ENCODE measurements at regions not wholly inside any gene's neighbourhood (a gene's known extent, or its start where the extent isn't known, plus 50 kb on each side); places are given as distances from the start of the nearest gene placed in this dataset.

DNA sequence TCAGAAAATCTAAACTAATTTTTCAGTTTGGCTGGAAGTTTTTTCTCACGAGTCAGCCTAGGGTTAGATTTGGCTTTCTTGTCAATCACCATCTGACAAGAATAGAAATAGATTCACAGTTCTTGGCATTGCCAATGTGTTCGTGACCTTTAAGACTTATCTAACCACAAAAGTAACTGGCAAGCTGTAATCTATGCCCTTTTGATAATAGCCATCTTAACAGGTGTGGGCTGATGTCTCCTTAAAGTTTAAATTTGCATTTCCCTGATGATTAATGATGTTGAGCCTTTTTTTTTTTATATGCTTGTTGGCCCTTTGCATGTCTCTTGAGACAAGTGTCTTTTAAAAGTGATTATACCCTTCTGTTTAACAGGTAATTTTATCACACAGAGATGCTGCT, 460.3 kb upstream of the PRKX start:
- ChIA-PET POLR2A (no interaction called here), CTCF (no interaction called here)
- WGBS (ENCODE audit: low lambda C conversion rate): 2% methylated on average over 2 of the region's 2 CpGs
- Histone ChIP-seq H3K9me2 (no peaks in the 10 kb centered on the region), H3K9ac (no peak overlapping the region), H3F3A (replicated peaks; ENCODE audit: insufficient read depth) (no peaks in the 10 kb centered on the region), H3K27me3 (ENCODE audit: insufficient read depth) (no peaks in the 10 kb centered on the region), H2AFZ (ENCODE audit: low read depth) (no peak overlapping the region), H4K20me1 (ENCODE audit: insufficient read depth) (no peaks in the 10 kb centered on the region), H3K36me3 (replicated peaks in 1 of 2; ENCODE audit: control insufficient read depth in 1 of 2, insufficient read depth in 2 of 2, low read length in 1 of 2) (no peaks in the 10 kb centered on the region), H3K4me1 (ENCODE audit: control insufficient read depth in 1 of 2, insufficient read depth in 2 of 2, low read depth in 1 of 2, low read length in 1 of 2) (no peaks in the 10 kb centered on the region), H3K4me2 (no peak overlapping the region), H3K4me3 (ENCODE audit: low read depth in 2 of 2, low read length in 1 of 2) (no peak overlapping the region), H3K27ac (ENCODE audit: low read depth in 2 of 2, low read length in 1 of 2) (no peak overlapping the region), H3K79me2 (ENCODE audit: insufficient read depth) (no peaks in the 10 kb centered on the region), H3K9me3 (0 out of 2 replicates have a peak, but pooled peaks cover 6% of the 10 kb centered on the region)
- no peak for DNase-seq
- no peak for TF ChIP-seq JUND (IDR thresholded peaks at IDR 0.05)
- TF ChIP-seq, protein P1, sequence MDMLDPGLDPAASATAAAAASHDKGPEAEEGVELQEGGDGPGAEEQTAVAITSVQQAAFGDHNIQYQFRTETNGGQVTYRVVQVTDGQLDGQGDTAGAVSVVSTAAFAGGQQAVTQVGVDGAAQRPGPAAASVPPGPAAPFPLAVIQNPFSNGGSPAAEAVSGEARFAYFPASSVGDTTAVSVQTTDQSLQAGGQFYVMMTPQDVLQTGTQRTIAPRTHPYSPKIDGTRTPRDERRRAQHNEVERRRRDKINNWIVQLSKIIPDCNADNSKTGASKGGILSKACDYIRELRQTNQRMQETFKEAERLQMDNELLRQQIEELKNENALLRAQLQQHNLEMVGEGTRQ (IDR thresholded peaks at IDR 0.05; ENCODE audit: borderline replicate concordance, low read depth, low read length): no peak
- TF ChIP-seq, protein P2, sequence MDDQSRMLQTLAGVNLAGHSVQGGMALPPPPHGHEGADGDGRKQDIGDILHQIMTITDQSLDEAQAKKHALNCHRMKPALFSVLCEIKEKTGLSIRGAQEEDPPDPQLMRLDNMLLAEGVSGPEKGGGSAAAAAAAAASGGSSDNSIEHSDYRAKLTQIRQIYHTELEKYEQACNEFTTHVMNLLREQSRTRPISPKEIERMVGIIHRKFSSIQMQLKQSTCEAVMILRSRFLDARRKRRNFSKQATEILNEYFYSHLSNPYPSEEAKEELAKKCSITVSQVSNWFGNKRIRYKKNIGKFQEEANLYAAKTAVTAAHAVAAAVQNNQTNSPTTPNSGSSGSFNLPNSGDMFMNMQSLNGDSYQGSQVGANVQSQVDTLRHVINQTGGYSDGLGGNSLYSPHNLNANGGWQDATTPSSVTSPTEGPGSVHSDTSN (IDR thresholded peaks at IDR 0.05): no peak
- TF ChIP-seq EP300 (IDR thresholded peaks at IDR 0.05; ENCODE audit: borderline replicate concordance in 1 of 2, low read depth in 1 of 2, low read length in 1 of 2): no peak
- TF ChIP-seq, protein P3, sequence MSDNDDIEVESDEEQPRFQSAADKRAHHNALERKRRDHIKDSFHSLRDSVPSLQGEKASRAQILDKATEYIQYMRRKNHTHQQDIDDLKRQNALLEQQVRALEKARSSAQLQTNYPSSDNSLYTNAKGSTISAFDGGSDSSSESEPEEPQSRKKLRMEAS (IDR thresholded peaks at IDR 0.05; ENCODE audit: low read depth): no peak
- TF ChIP-seq TCF12 (IDR thresholded peaks at IDR 0.05): no peak

DNA sequence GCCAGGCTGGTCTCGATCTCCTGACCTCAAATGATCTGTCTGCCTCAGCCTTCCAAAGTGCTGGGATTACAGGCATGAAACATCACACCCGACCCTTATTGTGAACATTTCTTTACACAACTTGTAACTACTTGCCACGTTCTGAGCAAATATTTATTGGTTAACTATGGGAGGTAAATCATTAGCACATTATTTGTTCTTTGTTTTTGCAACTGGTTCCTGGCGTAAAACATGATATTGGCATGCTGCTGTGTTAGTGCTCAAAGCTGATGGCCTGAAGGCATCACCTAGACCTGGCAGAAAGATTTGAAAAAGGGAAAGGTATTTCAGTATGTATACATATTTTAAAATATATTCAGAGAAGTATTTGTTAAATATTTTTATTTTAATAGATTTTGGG, 438.3 kb upstream of the PRKX start:
- ChIA-PET POLR2A (no interaction called here), CTCF (no interaction called here)
- Histone ChIP-seq H3K4me1 (ENCODE audit: control insufficient read depth in 1 of 2, insufficient read depth in 2 of 2, low read depth in 1 of 2, low read length in 1 of 2) (no peaks in the 10 kb centered on the region), H3K27me3 (ENCODE audit: insufficient read depth) (no peaks in the 10 kb centered on the region), H3K36me3 (replicated peaks in 1 of 2; ENCODE audit: control insufficient read depth in 1 of 2, insufficient read depth in 2 of 2, low read length in 1 of 2) (no peaks in the 10 kb centered on the region), H4K20me1 (ENCODE audit: insufficient read depth) (no peaks in the 10 kb centered on the region), H2AFZ (ENCODE audit: low read depth) (no peak overlapping the region), H3K4me2 (no peak overlapping the region), H3K79me2 (ENCODE audit: insufficient read depth) (no peaks in the 10 kb centered on the region), H3F3A (replicated peaks; ENCODE audit: insufficient read depth) (no peaks in the 10 kb centered on the region), H3K9ac (no peak overlapping the region), H3K27ac (ENCODE audit: low read depth in 2 of 2, low read length in 1 of 2) (no peak overlapping the region), H3K4me3 (ENCODE audit: low read depth in 2 of 2, low read length in 1 of 2) (no peak overlapping the region), H3K9me2 (no peaks in the 10 kb centered on the region), H3K9me3 (no peaks in the 10 kb centered on the region)
- DNase-seq: no peak
- 0% methylated on average over 4 of the region's 4 CpGs for WGBS (ENCODE audit: low lambda C conversion rate)
- TF ChIP-seq RAD21 (IDR thresholded peaks at IDR 0.05; ENCODE audit: low read length): no peak
- no peak for TF ChIP-seq FOXJ3 (CRISPR knock-in tag; IDR thresholded peaks at IDR 0.05)
- no peak for TF ChIP-seq GATA2 (CRISPR knock-in tag; IDR thresholded peaks at IDR 0.05)
- no peak for TF ChIP-seq JUND (IDR thresholded peaks at IDR 0.05)
- TF ChIP-seq, protein P3 (IDR thresholded peaks at IDR 0.05; ENCODE audit: low read depth): no peak
- TF ChIP-seq POLR2AphosphoS5 (IDR thresholded peaks at IDR 0.05; ENCODE audit: low read depth, low read length): no peak
- TF ChIP-seq ELF1 (IDR thresholded peaks at IDR 0.05): no peak
- TF ChIP-seq, protein P4, sequence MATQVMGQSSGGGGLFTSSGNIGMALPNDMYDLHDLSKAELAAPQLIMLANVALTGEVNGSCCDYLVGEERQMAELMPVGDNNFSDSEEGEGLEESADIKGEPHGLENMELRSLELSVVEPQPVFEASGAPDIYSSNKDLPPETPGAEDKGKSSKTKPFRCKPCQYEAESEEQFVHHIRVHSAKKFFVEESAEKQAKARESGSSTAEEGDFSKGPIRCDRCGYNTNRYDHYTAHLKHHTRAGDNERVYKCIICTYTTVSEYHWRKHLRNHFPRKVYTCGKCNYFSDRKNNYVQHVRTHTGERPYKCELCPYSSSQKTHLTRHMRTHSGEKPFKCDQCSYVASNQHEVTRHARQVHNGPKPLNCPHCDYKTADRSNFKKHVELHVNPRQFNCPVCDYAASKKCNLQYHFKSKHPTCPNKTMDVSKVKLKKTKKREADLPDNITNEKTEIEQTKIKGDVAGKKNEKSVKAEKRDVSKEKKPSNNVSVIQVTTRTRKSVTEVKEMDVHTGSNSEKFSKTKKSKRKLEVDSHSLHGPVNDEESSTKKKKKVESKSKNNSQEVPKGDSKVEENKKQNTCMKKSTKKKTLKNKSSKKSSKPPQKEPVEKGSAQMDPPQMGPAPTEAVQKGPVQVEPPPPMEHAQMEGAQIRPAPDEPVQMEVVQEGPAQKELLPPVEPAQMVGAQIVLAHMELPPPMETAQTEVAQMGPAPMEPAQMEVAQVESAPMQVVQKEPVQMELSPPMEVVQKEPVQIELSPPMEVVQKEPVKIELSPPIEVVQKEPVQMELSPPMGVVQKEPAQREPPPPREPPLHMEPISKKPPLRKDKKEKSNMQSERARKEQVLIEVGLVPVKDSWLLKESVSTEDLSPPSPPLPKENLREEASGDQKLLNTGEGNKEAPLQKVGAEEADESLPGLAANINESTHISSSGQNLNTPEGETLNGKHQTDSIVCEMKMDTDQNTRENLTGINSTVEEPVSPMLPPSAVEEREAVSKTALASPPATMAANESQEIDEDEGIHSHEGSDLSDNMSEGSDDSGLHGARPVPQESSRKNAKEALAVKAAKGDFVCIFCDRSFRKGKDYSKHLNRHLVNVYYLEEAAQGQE (IDR thresholded peaks at IDR 0.05; ENCODE audit: low read depth, low read length): no peak
- TF ChIP-seq YY1 (IDR thresholded peaks at IDR 0.05; ENCODE audit: low read depth): no peak
- no peak for TF ChIP-seq TCF12 (IDR thresholded peaks at IDR 0.05)
- no peak for TF ChIP-seq FOSL2 (IDR thresholded peaks at IDR 0.05; ENCODE audit: borderline replicate concordance, low read depth)
- TF ChIP-seq FOXM1 (IDR thresholded peaks at IDR 0.05; ENCODE audit: low read depth): no peak
- no peak for TF ChIP-seq TEAD4 (IDR thresholded peaks at IDR 0.05; ENCODE audit: borderline replicate concordance, insufficient read depth)
- TF ChIP-seq, protein P5, sequence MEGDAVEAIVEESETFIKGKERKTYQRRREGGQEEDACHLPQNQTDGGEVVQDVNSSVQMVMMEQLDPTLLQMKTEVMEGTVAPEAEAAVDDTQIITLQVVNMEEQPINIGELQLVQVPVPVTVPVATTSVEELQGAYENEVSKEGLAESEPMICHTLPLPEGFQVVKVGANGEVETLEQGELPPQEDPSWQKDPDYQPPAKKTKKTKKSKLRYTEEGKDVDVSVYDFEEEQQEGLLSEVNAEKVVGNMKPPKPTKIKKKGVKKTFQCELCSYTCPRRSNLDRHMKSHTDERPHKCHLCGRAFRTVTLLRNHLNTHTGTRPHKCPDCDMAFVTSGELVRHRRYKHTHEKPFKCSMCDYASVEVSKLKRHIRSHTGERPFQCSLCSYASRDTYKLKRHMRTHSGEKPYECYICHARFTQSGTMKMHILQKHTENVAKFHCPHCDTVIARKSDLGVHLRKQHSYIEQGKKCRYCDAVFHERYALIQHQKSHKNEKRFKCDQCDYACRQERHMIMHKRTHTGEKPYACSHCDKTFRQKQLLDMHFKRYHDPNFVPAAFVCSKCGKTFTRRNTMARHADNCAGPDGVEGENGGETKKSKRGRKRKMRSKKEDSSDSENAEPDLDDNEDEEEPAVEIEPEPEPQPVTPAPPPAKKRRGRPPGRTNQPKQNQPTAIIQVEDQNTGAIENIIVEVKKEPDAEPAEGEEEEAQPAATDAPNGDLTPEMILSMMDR (IDR thresholded peaks at IDR 0.05): no peak
- no peak for TF ChIP-seq EZH2phosphoT487 (IDR thresholded peaks at IDR 0.05; ENCODE audit: borderline replicate concordance, low read depth)
- TF ChIP-seq GABPA (IDR thresholded peaks at IDR 0.05; ENCODE audit: low read depth): no peak

All from SK-N-SH (cell line).